ENCODE measurements at regions not wholly inside any gene's neighbourhood (a gene's known extent, or its start where the extent isn't known, plus 50 kb on each side); places are given as distances from the start of the nearest gene placed in this dataset.

DNA sequence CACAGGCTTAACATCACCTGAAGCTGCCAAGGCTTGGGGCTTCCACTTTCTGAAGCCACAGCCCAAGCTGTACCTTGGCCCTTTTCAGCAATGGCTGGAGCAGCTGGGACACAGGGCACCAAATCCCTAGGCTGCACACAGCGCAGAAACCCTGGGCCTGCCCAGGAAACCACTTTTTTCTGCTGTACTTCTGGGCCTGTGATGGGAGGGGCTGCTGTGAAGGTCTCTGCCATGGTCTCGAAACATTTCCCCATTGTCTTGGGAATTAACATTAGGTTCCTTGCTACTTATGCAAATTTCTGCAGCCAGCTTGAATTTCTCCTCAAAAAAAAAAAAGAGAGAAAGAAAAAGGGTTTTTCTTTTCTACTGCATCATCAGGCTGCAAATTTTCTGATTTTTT, 219.1 kb downstream of the RPL10L start:
- TF ChIP-seq, protein P1, sequence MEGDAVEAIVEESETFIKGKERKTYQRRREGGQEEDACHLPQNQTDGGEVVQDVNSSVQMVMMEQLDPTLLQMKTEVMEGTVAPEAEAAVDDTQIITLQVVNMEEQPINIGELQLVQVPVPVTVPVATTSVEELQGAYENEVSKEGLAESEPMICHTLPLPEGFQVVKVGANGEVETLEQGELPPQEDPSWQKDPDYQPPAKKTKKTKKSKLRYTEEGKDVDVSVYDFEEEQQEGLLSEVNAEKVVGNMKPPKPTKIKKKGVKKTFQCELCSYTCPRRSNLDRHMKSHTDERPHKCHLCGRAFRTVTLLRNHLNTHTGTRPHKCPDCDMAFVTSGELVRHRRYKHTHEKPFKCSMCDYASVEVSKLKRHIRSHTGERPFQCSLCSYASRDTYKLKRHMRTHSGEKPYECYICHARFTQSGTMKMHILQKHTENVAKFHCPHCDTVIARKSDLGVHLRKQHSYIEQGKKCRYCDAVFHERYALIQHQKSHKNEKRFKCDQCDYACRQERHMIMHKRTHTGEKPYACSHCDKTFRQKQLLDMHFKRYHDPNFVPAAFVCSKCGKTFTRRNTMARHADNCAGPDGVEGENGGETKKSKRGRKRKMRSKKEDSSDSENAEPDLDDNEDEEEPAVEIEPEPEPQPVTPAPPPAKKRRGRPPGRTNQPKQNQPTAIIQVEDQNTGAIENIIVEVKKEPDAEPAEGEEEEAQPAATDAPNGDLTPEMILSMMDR (conservative IDR thresholded peaks at IDR 0.05; ENCODE audit: low read length), result no peak
- no peak for TF ChIP-seq EZH2phosphoT487 (IDR thresholded peaks at IDR 0.05; ENCODE audit: borderline replicate concordance, low read depth, low read length)
